Medulla oblongata (tissue), 1 donor: ENCODE measurements at regions not wholly inside any gene's neighbourhood (a gene's known extent, or its start where the extent isn't known, plus 50 kb on each side); places are given as distances from the start of the nearest gene placed in this dataset.
"Not testable (repeated sequence)": the region's sequence is repeated elsewhere in the genome, so short reads cannot be mapped to it uniquely, and the experiment has no call there.

Experiments
- DNase-seq: peaks from one replicate; pipeline ENCODE4 v3.0.0-alpha.2; 2015; ENCODE audit errors: extremely low spot score

- no peak for DNase-seq
Measured at GRCh38 chr12:30203981-30204380, 420.2 kb upstream of the TMTC1 start.

GRCh38 chr12:30202521-30203254, 418.9 kb upstream of the TMTC1 start:
- DNase-seq = no peak

GRCh38 chr12:30201301-30202160, 417.8 kb upstream of the TMTC1 start:
- no peak for DNase-seq

- DNase-seq = no peak
Measured at GRCh38 chr12:30200864-30201263, 417.1 kb upstream of the TMTC1 start.

- DNase-seq = no peak
Measured at GRCh38 chr12:30197392-30198057, 413.8 kb upstream of the TMTC1 start.

GRCh38 chr12:30191696-30192455, 408.1 kb upstream of the TMTC1 start:
- DNase-seq = no peak

- DNase-seq = no peak
Measured at GRCh38 chr12:30188602-30189326, 405.0 kb upstream of the TMTC1 start.

GRCh38 chr12:30187426-30187825, 403.7 kb upstream of the TMTC1 start:
- DNase-seq = no peak

GRCh38 chr12:30181334-30181733, 397.6 kb upstream of the TMTC1 start:
- DNase-seq = no peak

- DNase-seq = no peak
Measured at GRCh38 chr12:30180602-30181001, 396.9 kb upstream of the TMTC1 start.

GRCh38 chr12:30178916-30179315, 395.2 kb upstream of the TMTC1 start:
- no peak for DNase-seq

GRCh38 chr12:30169839-30170591, 386.3 kb upstream of the TMTC1 start:
- DNase-seq = no peak

- no peak for DNase-seq
Measured at GRCh38 chr12:30166006-30166795, 382.5 kb upstream of the TMTC1 start.

- no peak for DNase-seq
Measured at GRCh38 chr12:30164382-30165318, 380.9 kb upstream of the TMTC1 start.

GRCh38 chr12:30156833-30157232, 373.1 kb upstream of the TMTC1 start:
- DNase-seq = not testable (repeated sequence)

GRCh38 chr12:30155001-30155730, 371.4 kb upstream of the TMTC1 start:
- DNase-seq = no peak

- no peak for DNase-seq
Measured at GRCh38 chr12:30153981-30154380, 370.2 kb upstream of the TMTC1 start.

- DNase-seq = no peak
Measured at GRCh38 chr12:30152705-30153104, 369.0 kb upstream of the TMTC1 start.
